Lower lobe of right lung (tissue), 2 donors: ENCODE measurements at regions not wholly inside any gene's neighbourhood (a gene's known extent, or its start where the extent isn't known, plus 50 kb on each side); places are given as distances from the start of the nearest gene placed in this dataset.
"Not testable (repeated sequence)": the region's sequence is repeated elsewhere in the genome, so short reads cannot be mapped to it uniquely, and the experiment has no call there.

ENCODE experiments used
- ATAC-seq, 2 donors: fragments of 200-7000 bp; cut with Tn5 transposase; one replicate each; pipeline ENCODE4 v1.9.1; 2020 to 2022; ENCODE audit warnings: mild to moderate bottlenecking in 2 of 2, moderate library complexity in 2 of 2
- DNase-seq: peaks from one replicate; pipeline ENCODE4 v3.0.0-alpha.2; 2020
- H3K27ac ChIP-seq: fragments of 200-600 bp; one replicate; pipeline ENCODE4 v1.8.0; 2022
- H3K27me3 ChIP-seq: fragments of 200-600 bp; one replicate; pipeline ENCODE4 v1.8.0; 2022; ENCODE audit warnings: low read depth
- H3K36me3 ChIP-seq: fragments of 200-600 bp; one replicate; pipeline ENCODE4 v1.8.0; 2022; ENCODE audit warnings: mild to moderate bottlenecking
- H3K4me1 ChIP-seq: fragments of 200-600 bp; one replicate; pipeline ENCODE4 v1.8.0; 2022
- H3K4me3 ChIP-seq: fragments of 200-600 bp; one replicate; pipeline ENCODE4 v1.8.0; 2022; ENCODE audit warnings: mild to moderate bottlenecking
- H3K9me3 ChIP-seq: fragments of 200-600 bp; one replicate; pipeline ENCODE4 v1.8.0; 2022
- intact Hi-C: fragments of 100-400 bp; cut with DNase I; formaldehyde crosslinking; loops from one replicate; pipeline ENCODE4 v1.11.0; 2022
- TF ChIP-seq, protein P1 (sequence below): fragments of 200-600 bp; IDR thresholded peaks from one replicate; pipeline ENCODE4 v1.8.0; 2022; ENCODE audit warnings: antibody characterized with exemption, mild to moderate bottlenecking
- donor health status: DM: no; HTN: yes; CAD: no; lungs with severe emphysema.

DNA sequence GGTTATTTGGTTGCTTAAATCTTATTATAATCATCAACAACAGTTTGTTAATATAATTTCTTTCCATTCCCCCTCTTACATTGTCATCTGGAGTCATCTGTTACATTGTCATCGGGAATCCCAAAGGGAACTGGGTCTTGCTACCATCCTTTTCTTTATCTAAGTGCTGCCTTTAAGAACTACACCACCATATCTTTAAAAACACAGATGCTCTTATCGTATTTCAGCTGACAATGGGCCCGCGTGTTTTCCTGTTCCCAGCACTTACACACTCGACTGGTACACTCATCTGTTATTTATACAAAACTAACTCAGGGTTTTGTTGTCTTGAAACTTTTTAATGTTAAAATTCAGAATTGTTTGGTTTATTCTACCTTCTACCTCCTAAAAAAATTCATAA lies 256.2 kb upstream of the MGMT start:
- Histone ChIP-seq H3K9me3 (no peaks in the 10 kb centered on the region), H3K36me3 (no peaks in the 10 kb centered on the region), H3K27ac (no peak overlapping the region), H3K27me3 (no peaks in the 10 kb centered on the region), H3K4me1 (no peaks in the 10 kb centered on the region), H3K4me3 (no peak overlapping the region)
- DNase-seq = no peak
- TF ChIP-seq, protein P1, sequence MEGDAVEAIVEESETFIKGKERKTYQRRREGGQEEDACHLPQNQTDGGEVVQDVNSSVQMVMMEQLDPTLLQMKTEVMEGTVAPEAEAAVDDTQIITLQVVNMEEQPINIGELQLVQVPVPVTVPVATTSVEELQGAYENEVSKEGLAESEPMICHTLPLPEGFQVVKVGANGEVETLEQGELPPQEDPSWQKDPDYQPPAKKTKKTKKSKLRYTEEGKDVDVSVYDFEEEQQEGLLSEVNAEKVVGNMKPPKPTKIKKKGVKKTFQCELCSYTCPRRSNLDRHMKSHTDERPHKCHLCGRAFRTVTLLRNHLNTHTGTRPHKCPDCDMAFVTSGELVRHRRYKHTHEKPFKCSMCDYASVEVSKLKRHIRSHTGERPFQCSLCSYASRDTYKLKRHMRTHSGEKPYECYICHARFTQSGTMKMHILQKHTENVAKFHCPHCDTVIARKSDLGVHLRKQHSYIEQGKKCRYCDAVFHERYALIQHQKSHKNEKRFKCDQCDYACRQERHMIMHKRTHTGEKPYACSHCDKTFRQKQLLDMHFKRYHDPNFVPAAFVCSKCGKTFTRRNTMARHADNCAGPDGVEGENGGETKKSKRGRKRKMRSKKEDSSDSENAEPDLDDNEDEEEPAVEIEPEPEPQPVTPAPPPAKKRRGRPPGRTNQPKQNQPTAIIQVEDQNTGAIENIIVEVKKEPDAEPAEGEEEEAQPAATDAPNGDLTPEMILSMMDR = no peak
- no peak for ATAC-seq
- intact Hi-C loops = no loop called here

DNA sequence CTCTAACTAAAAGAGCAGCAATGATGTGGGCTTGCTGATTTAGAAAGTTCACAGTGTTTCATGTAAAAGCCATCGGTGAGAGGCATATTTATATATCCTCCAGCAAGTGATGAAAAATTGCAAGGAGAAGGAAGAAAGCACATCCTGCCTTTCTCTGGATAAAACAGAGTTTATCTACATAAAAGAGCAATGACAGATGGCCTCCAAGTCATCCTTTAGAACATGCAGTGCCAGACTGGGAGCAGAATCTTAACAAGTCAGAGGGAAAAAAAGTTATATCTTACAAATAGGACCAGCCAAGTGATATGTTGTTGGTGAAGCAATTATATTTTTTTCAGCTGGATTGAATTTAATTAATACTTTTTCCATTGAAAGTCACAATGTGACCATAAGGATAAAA lies 253.8 kb upstream of the MGMT start:
- DNase-seq (no peak), ATAC-seq (no peak)
- Histone ChIP-seq H3K9me3 (no peaks in the 10 kb centered on the region), H3K36me3 (no peaks in the 10 kb centered on the region), H3K4me1 (no peaks in the 10 kb centered on the region), H3K27me3 (no peaks in the 10 kb centered on the region), H3K27ac (no peak overlapping the region), H3K4me3 (no peak overlapping the region)
- TF ChIP-seq, protein P1 = no peak
- intact Hi-C loops = no loop called here

DNA sequence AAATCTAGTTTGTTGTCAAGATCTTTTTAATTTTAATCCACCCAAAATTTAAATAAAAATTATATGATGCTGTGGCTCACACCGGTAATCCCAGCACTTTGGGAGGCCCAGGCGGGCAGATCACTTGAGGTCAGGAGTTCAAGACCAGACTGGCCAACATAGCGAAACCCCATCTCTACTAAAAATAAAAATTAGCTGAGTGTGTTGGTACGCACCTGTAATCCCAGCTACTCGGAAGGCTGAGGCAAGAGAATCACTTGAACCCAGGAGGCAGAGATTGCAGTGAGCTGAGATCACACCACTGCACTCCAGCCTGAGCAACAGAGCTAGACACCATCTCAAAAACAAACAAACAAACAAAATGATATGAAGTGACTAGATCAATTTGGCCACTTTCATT lies 253.0 kb upstream of the MGMT start:
- H3K4me3 ChIP-seq, H3K27me3 ChIP-seq, H3K9me3 ChIP-seq, H3K4me1 ChIP-seq, H3K27ac ChIP-seq, intact Hi-C loops, H3K36me3 ChIP-seq, ATAC-seq, DNase-seq: not testable (repeated sequence)

DNA sequence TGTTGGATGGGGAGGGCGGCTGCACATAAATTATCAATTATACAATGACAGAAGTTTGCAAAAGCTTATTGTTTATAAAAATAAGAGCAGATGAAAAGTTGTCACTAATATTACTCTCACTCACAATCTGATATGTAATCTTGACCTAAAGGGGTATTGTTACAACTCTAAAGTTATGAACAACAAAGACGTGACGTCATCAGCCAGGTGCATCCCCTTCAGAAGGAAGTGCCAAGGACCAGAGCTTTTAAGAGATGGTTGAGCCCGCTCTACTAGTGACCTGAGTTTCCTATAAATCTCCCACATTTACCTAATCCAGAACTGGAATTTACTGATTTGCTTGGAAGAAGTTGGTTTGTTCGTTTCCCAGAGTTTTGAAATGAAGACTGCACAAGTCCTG lies 247.7 kb upstream of the MGMT start:
- no peaks in the 10 kb centered on the region for H3K27me3 ChIP-seq
- DNase-seq (no peak), ATAC-seq (no peak)
- no peak overlapping the region for H3K27ac ChIP-seq
- intact Hi-C loops = no loop called here
- H3K36me3 ChIP-seq = no peaks in the 10 kb centered on the region
- no peak overlapping the region for H3K4me3 ChIP-seq
- no peaks in the 10 kb centered on the region for H3K4me1 ChIP-seq
- TF ChIP-seq, protein P1 = no peak
- H3K9me3 ChIP-seq = no peaks in the 10 kb centered on the region

DNA sequence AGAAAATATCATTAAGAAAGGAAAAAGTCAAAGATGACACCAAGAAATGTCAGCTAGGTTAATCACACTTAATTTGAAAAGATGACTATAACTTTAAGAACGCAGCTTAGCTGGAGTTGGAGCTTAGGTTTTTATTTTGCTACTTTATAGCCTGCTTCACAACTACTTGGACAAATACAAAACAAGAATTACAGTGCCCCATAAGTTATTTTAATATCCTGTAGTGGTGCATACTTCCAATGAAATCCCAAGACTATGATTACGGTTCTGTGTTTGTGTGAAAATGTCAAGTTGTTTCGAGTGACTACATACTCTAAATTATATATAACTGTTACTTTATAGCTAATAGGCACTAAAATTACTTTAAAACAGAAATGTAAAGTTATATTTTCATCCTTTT lies 244.6 kb upstream of the MGMT start:
- H3K36me3 ChIP-seq = no peaks in the 10 kb centered on the region
- no peak for ATAC-seq
- no peak overlapping the region for H3K4me3 ChIP-seq
- intact Hi-C loops = no loop called here
- no peaks in the 10 kb centered on the region for H3K4me1 ChIP-seq
- TF ChIP-seq, protein P1 = no peak
- no peaks in the 10 kb centered on the region for H3K27me3 ChIP-seq
- H3K27ac ChIP-seq = no peak overlapping the region
- DNase-seq = no peak
- H3K9me3 ChIP-seq = no peaks in the 10 kb centered on the region

DNA sequence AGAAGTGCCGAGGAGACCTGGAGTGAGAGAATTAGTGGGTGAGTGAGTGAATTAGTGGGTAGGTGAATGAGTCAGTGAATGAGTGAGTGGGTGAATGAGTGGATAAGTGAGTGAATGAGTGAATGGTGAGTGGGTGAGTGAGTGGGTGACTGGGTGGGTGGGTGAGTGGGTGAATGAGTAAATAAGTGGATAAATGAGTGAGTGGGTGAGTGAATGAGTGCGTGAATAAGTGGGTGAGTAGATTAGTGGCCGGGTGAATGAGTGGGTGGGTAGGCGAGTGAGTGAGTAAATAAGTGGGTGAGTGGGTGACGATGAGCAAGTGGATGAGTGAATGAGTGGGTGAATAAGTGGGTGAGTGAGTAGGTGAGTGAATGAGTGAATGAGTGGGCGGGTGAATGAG lies 243.7 kb upstream of the MGMT start:
- no peaks in the 10 kb centered on the region for H3K4me1 ChIP-seq
- ATAC-seq = no peak

More for the DNA sequence above, 243.7 kb upstream of the MGMT start:
- TF ChIP-seq, protein P1 = no peak
- no peaks in the 10 kb centered on the region for H3K36me3 ChIP-seq
- intact Hi-C loops = no loop called here
- H3K27me3 ChIP-seq = no peaks in the 10 kb centered on the region
- H3K27ac ChIP-seq = no peak overlapping the region
- no peak for DNase-seq
- no peak overlapping the region for H3K4me3 ChIP-seq
- H3K9me3 ChIP-seq = no peaks in the 10 kb centered on the region
